HCT116 (cell line): ENCODE measurements at regions not wholly inside any gene's neighbourhood (a gene's known extent, or its start where the extent isn't known, plus 50 kb on each side); places are given as distances from the start of the nearest gene placed in this dataset.

Experiments used
- ATAC-seq: fragments of 200-7000 bp; cut with Tn5 transposase; 2 replicates; pipeline ENCODE4 v1.9.1; 2020; ENCODE audit warnings: mild to moderate bottlenecking, moderate library complexity
- BruUV-seq: library from RNA; stranded (reverse); fragments of 400-500 nt; replicated peaks from 2 replicates; lab custom pipeline; 2021; lab: Mats Ljungman, UMichigan
- CTCF ChIA-PET: fragments of 300-600 bp; sonication (Branson Sonifier 250); formaldehyde crosslinking; loops from one replicate; lab custom pipeline; 2021; ENCODE audit warnings: antibody characterized with exemption; lab: Charles Lee
- POLR2A ChIA-PET: fragments of 300-600, 350-600 bp; sonication (Branson Sonifier 250); formaldehyde crosslinking; loops from one replicate; lab custom pipeline; 2021; ENCODE audit warnings: antibody characterized with exemption; lab: Charles Lee
- RAD21 ChIA-PET, 2 experiments: fragments of 300-600 bp; sonication (Branson Sonifier 250); formaldehyde crosslinking; loops; one replicate each; lab custom pipeline; 2023; ENCODE audit warnings: low total read pairs in 2 of 2; ENCODE audit not compliant: uncharacterized antibody in 2 of 2, unreplicated experiment in 2 of 2, low non-redundant PET in 1 of 2; lab: Charles Lee
- DNase-seq: peaks from one replicate; pipeline ENCODE4 v3.0.0-alpha.2; 2010; ENCODE audit warnings: low read depth, low spot score
- H2AFZ ChIP-seq: fragments of 200-600 bp; shearing (Covaris generic), sonication (generic); 2 replicates; pipeline ENCODE4 v1.6.1; 2017; ENCODE audit warnings: low read depth, mixed run types, mixed read lengths, antibody characterized with exemption, low read length; ENCODE audit not compliant: poor library complexity, severe bottlenecking
- H3K27ac ChIP-seq: 2 replicates; pipeline ENCODE4 v1.5.1; 2012; ENCODE audit warnings: low read depth, low read length
- H3K27me3 ChIP-seq: fragments of 200-600 bp; sonication (generic); 2 replicates; pipeline ENCODE4 v1.6.1; 2016; ENCODE audit warnings: mixed run types, low read length, mixed read lengths; ENCODE audit not compliant: insufficient read depth
- H3K36me3 ChIP-seq, 2 experiments: fragments of 200-500 bp in 1 of 2; fragments of 200-600 bp in 1 of 2; sonication (Bioruptor generic) in 1 of 2; sonication (generic) in 1 of 2; 2 replicates each; pipeline versions ENCODE4 v1.5.1 to v1.6.1; 2014 to 2016; ENCODE audit warnings: low read length in 2 of 2, inconsistent platforms in 1 of 2, mixed read lengths in 1 of 2, mixed run types in 1 of 2; ENCODE audit not compliant: insufficient read depth in 2 of 2, control insufficient read depth in 1 of 2
- H3K4me1 ChIP-seq, 2 experiments: fragments of 200-600 bp in 1 of 2; sonication (generic) in 1 of 2; 2 replicates each; pipeline versions ENCODE4 v1.5.1 to v1.6.1; 2012 to 2017; ENCODE audit warnings: low read length in 2 of 2, inconsistent platforms in 1 of 2, mild to moderate bottlenecking in 1 of 2, mixed read lengths in 1 of 2, mixed run types in 1 of 2, moderate library complexity in 1 of 2; ENCODE audit not compliant: insufficient read depth in 2 of 2, control insufficient read depth in 1 of 2
- H3K4me2 ChIP-seq: fragments of 200-600 bp; sonication (generic); 2 replicates; pipeline ENCODE4 v1.6.1; 2017; ENCODE audit warnings: mixed run types, low read length, mixed read lengths
- H3K4me3 ChIP-seq, 2 experiments: fragments of 200-600 bp in 1 of 2; sonication (generic) in 1 of 2; replicated peaks in 1 of 2; 2 replicates each; pipeline ENCODE4 v1.5.1; 2011 to 2016; ENCODE audit warnings: low read length in 2 of 2, control low read depth in 1 of 2, low read depth in 1 of 2, mild to moderate bottlenecking in 1 of 2, mixed read lengths in 1 of 2, mixed run types in 1 of 2
- H3K79me2 ChIP-seq: fragments of 200-600 bp; sonication (generic); 2 replicates; pipeline ENCODE4 v1.6.1; 2017; ENCODE audit warnings: mild to moderate bottlenecking, mixed run types, low read length, moderate library complexity, mixed read lengths; ENCODE audit not compliant: insufficient read depth
- H3K9ac ChIP-seq: fragments of 200-600 bp; sonication (generic); 2 replicates; pipeline ENCODE4 v1.6.1; 2016; ENCODE audit warnings: low read length, mixed read lengths
- H3K9me2 ChIP-seq: fragments of 200-600 bp; sonication (generic), shearing (Covaris generic); 2 replicates; pipeline ENCODE4 v1.6.1; 2017; ENCODE audit warnings: mixed run types, mild to moderate bottlenecking, moderate library complexity; ENCODE audit not compliant: insufficient read depth
- H3K9me3 ChIP-seq, 2 experiments: fragments of 200-500 bp in 1 of 2; fragments of 200-600 bp in 1 of 2; sonication (Bioruptor generic) in 1 of 2; sonication (generic) in 1 of 2; 2 replicates each; pipeline ENCODE4 v1.6.1; 2014 to 2017; ENCODE audit warnings: low read length in 2 of 2, mixed read lengths in 2 of 2, inconsistent platforms in 1 of 2, low read depth in 1 of 2, mild to moderate bottlenecking in 1 of 2, mixed run types in 1 of 2, moderate library complexity in 1 of 2; ENCODE audit not compliant: control insufficient read depth in 1 of 2, insufficient read depth in 1 of 2
- H4K20me1 ChIP-seq: fragments of 200-600 bp; sonication (generic), shearing (Covaris generic); 2 replicates; pipeline ENCODE4 v1.6.1; 2017; ENCODE audit warnings: mixed run types, mild to moderate bottlenecking, moderate library complexity; ENCODE audit not compliant: insufficient read depth
- CBX3 ChIP-seq: IDR thresholded peaks from 2 replicates; pipeline ENCODE4 v1.6.1; 2012; ENCODE audit warnings: low read depth
- YY1 ChIP-seq: IDR thresholded peaks from 2 replicates; pipeline ENCODE4 v1.6.1; 2011; ENCODE audit warnings: low read length, low read depth, moderate library complexity, mild to moderate bottlenecking; ENCODE audit not compliant: insufficient replicate concordance; ENCODE audit errors: extremely low read depth
- ZNF274 ChIP-seq: fragments of 200-500 bp; sonication (Bioruptor generic); IDR thresholded peaks from 2 replicates; pipeline ENCODE4 v1.6.1; 2014; ENCODE audit warnings: mild to moderate bottlenecking, low read depth, low read length, inconsistent platforms
- intact Hi-C: fragments of 100-400 bp; cut with micrococcal nuclease; formaldehyde crosslinking; loops from 2 replicates; pipeline ENCODE4 v1.10.0; 2022

DNA sequence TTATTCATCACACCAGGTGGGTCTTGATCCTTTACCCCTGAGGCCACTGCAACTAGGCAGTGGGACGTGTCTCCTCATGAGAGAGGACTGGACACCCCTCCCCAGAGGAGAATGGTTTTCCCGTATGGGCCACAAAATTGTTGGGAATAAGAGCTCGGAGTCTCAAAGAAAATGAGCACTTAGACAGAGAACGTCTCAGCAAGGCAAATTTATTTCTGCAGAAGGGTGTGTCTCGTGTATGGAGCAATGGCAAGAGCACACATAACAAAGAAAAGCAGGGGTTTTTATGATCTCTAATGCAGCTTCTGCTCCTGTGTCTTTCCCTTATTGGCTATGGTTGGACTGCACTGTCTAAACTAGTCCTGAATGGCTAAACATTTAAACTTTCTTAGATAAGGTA lies 803.5 kb downstream of the PLOD2 start:
- H4K20me1 ChIP-seq: no peaks in the 10 kb centered on the region
- no peaks in the 10 kb centered on the region for H3K36me3 ChIP-seq
- ATAC-seq: no peak
- H3K79me2 ChIP-seq: no peaks in the 10 kb centered on the region
- H3K9ac ChIP-seq: no peak overlapping the region
- H2AFZ ChIP-seq: no peak overlapping the region
- ChIA-PET CTCF (no interaction called here), POLR2A (no interaction called here), RAD21 (no interaction called here)
- H3K27ac ChIP-seq: no peak overlapping the region
- H3K4me1 ChIP-seq: no peaks in the 10 kb centered on the region
- no TSS peak for BruUV-seq
- H3K4me3 ChIP-seq: no peak overlapping the region
- H3K4me2 ChIP-seq: no peak overlapping the region
- peaks cover 0 to 7% of the 10 kb centered on the region in 2 experiments; a peak in 1 of 4 replicates for H3K9me3 ChIP-seq
- H3K27me3 ChIP-seq: no peaks in the 10 kb centered on the region
- H3K9me2 ChIP-seq: no peaks in the 10 kb centered on the region
- intact Hi-C loops: no loop called here
- TF ChIP-seq CBX3 (0 out of 2 replicates have a peak, but pooled peaks have one; percentile 21), YY1 (no peak)
- TF ChIP-seq, all 23 proteins: peak for 1
- no peak for DNase-seq

DNA sequence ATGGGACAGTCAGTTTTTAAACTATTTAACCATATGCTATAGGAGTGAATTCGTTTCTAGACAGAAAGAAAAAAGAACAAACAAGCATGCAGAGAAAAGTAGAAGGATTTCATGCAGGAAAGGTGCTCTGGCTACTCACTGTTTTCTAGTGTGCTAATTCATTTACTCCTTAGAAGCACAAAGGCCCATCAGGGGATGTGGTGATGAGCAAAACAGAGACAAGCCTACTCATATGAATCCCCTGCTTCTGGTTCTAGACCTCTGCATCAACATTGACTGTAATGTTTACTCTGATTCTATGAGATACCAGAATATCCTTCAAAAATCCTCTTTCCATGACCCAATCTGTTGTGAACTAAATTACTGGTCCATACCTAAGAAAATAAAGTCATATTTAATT lies 801.9 kb downstream of the PLOD2 start:
- no peak for DNase-seq
- H2AFZ ChIP-seq: no peak overlapping the region
- no peak for ATAC-seq
- ChIA-PET POLR2A (no interaction called here), RAD21 (no interaction called here), CTCF (no interaction called here)
- no peak overlapping the region for H3K9ac ChIP-seq
- no peaks in the 10 kb centered on the region for H4K20me1 ChIP-seq
- no peak overlapping the region for H3K27ac ChIP-seq
- intact Hi-C loops: no loop called here
- H3K27me3 ChIP-seq: no peaks in the 10 kb centered on the region
- no TSS peak for BruUV-seq
- TF ChIP-seq ZNF274: no peak
- no peak overlapping the region for H3K4me2 ChIP-seq
- H3K79me2 ChIP-seq: no peaks in the 10 kb centered on the region
- H3K9me3 ChIP-seq: peaks cover 0 to 7% of the 10 kb centered on the region in 2 experiments; a peak in 1 of 4 replicates
- no peaks in the 10 kb centered on the region for H3K9me2 ChIP-seq
- no peaks in the 10 kb centered on the region for H3K36me3 ChIP-seq
- no peak overlapping the region for H3K4me3 ChIP-seq
- H3K4me1 ChIP-seq: no peaks in the 10 kb centered on the region
